NK-92 treated with Interleukin-12 subunit alpha and Interleukin-12 subunit beta, amount 100 ng/mL, for 24 hours (cell line): ENCODE measurements at regions not wholly inside any gene's neighbourhood (a gene's known extent, or its start where the extent isn't known, plus 50 kb on each side); places are given as distances from the start of the nearest gene placed in this dataset.
A peak's percentile ranks its signal among the peaks of the same experiment; 100 is the strongest.

Experiments used
- DNase-seq: peaks from one replicate; lab custom pipeline; 2025; lab: John Stamatoyannopoulos, UW

DNA sequence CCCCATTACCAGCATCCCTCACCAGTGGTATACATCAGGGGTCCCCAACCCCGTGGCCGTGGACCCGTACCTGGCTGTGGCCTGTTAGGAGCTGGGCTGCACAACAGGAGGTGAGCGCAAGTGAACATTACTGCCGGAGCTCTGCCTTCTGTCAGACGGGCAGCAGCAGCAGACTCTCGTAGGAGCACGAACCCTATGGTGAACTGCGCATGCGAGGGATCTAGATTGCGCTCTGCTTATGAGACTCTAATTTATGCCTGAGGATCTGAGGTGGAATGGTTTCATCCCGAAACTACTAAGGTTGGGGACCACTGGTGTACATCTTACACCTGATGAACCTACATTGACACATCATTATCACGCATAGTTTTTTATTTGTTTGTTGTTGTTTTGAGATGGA lies 52.8 kb upstream of the DHX15 start:
- no peak for DNase-seq

DNA sequence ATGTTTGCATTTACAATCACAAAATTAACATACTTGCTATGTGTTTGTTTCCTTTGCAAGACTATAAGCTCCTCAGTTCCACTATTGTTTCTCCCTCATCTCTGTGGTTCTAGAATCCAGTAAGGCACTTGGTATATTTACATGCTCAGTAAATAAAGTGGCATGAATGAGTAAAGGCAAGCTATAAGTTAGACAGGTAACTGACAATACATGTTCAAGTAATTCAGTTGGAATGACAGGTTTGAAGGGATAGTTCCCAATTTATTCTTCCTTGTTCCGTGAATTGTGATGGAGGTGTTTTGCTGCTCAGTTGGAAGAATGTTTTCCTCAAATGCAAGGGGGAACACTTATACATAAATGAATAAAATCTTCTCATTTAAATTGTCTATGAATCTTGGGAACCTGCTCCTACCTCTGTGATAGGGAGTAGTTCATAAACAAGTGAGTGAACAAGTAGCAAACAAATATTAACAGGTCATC lies 54.1 kb upstream of the DHX15 start:
- DNase-seq = no peak

DNA sequence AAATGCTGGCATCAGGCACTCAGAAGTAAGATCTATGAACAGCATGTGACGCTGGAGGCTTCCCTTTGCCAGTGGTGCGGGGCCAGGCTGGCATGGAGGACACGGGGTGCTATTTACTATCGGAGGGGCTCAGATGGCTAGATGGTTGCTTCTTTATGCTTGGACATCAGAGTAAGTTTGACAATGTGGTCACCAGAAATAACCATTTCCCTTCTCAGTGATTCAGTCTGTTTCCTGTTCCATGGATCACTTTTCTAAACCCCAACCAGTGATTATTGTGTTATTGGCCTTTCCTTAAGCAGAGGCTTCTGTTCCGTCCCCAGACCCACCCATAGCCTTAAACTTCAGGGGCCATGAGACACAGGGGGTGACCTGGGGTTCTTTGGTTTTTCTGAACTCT lies 55.4 kb upstream of the DHX15 start:
- no peak for DNase-seq

DNA sequence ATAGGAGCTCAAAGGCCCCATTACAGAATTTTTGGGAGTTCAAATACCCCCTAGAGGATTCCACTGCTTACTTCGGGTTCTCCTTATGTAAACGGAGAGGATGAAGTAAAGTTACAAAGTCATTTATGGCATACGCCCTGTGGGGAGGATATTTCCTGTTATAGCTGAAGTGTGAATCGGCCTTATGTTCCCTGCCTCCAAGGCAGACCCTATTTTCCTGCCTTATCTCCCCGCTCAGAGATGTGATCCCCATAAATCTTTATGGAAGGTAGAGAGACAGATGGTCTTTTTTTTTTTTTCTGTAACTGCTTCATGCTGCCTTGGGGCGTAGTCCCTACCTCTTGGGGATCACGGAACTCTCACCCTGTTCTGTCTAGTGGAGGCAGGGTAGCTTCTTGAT lies 56.0 kb upstream of the DHX15 start:
- DNase-seq = no peak

DNA sequence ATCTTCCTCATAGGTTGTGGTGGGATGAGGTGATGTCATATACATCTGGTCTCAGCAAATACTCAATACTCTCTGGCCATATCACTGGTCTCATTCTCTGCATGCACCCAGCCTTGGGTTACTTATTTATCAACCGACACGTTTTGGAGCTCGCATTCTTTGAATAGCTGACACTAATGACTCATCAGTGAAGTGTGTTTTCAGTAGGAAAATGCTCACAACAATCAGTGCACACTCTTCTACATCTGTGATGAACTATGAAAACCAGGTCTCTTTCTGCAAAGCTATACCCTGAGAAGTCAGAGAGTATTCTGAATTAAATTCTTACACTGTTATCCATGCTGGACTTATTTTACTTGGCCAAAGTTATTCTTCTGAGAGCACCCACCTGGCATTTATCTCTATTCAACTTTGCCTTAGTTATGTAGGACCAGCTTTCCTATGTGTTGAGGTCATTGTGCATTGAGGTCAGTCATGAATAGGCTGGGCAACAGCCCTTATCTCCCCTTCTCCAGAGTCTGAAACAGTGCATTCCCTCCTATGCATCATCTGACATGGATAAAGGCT lies 58.7 kb upstream of the DHX15 start:
- no peak for DNase-seq

DNA sequence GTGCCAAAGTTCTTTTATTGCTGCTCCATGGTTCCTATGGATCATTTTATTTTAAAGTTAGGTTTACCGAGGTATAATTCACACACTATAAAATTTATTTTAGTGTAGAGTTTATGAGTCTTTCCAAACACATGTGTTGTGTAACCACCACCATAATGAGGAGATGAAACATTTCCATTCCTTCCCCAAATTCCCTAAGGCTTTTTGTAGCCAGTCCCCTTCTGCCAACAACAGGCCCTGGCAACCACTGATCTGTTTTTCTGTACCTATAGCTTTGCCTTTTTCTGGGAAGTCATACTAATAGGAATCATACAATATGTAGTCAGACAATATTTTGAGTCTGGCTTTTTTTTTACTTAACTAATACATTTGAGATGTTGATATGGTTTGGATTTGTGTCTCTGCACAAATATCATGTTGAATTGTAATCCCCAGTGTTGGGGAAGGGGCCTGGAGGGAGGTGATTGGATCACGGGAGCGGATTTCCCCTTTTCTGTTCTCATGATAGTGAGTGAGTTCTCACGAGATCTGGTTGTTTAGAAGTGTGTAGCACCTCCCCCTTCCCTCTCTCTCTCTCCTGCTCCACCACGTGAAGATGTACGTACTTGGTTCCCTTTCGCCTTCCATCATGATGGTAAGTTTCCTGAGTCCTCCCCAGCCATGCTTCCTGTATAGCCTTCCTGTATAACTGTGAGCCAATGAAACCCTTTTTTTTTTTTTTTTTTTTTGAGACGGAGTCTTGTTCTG lies 59.6 kb upstream of the DHX15 start:
- DNase-seq = no peak

DNA sequence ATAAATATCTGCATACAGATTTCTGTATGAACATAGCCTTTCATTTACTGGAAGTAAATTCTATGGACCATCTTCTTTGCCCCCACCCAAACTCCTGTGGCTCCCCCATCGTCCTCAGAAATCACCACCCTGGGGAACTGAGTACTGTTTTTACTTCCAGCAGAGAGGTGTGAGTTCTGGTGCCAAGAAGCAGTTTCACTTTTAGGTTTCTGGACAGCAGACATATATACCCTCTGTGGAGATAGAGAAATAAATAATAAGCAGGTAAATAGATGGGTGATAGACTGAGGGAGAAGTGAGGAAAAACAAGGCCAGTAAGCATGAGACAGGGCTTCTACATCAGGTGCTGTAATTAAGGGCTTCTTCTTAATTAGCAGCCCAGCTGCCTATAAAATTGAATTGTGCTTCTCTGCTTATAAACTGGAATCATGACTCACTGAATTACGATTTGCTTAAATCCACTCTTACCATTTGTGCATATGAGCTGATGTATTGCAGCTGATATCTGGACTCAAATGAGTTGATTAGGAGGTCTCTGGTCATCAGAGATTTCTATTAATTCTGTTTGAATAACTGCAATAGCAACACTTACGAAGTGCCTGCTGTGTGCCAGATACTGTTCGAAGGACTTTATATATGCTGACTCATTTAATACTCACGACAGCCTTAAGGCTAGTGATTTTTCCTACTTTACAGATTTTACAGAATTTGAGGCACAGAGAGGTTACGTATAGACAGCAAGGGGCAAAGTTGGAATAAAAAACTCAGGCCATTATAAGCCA lies 60.8 kb upstream of the DHX15 start:
- DNase-seq = no peak

DNA sequence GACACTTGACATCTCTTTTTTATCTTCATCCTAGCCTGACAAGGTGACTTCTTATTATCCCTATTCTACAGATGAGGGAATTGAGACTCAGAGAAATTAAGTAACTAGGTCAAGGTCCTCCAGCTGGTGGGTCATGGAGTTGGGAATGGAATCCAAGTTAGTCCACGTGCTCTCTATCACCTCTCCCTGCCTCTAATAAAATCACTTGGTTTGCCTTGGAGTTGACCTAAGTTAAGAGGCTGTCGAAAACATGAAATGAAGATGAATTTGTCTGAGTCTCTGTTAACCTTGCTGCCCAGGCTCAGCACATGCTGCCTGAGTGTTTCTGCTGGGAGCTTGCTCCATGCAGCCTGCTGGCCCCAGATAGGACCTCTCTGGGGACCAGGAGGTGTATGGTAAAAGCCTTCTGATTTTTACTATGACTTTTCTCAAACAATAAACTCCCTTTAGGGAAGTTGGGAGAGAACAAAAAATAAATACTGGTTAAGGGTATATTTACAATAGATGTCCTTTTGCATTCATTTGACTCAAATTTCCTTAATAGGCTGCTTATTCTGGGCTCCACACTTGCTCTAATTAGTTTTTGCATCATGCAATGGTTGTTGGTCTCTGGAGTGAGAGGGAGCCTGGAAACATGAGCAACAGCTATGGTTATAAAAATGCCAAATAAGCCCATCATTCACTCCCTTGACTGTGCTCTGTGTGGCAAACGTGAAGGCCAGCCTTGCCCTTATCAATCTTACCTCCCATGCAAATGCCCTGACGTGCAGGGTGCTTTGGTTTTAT lies 61.6 kb upstream of the DHX15 start:
- no peak for DNase-seq

DNA sequence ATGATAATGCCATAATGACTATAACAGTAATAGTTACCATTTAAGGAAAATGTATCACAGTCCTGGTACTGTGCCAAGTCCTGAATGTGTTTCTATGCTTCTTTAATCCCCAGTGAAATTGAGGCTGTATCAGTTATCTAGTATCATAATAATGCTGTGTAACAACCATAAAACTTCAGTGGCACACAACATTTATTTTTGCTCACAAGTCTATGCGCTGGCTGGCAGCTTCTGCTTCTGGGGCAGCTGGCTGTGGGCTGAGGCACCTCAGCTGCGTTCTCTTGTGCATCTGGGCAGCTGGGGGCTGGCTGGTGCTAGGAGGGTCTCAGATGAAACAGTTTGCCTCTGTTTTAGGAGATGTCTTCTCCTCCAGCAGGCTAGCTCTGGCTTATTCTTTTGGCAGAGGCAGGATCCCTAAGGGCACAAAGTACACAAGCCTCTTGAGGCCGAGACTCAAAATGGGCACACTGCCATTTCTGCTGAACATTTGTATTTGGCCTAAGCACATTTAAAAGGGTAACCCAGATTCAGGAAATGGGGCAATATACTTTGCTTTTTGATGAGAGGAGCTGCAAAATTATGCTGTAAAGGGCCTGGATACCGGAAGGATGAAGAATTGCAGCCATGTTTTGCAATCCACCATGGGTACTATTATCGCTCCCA lies 62.6 kb upstream of the DHX15 start:
- no peak for DNase-seq

DNA sequence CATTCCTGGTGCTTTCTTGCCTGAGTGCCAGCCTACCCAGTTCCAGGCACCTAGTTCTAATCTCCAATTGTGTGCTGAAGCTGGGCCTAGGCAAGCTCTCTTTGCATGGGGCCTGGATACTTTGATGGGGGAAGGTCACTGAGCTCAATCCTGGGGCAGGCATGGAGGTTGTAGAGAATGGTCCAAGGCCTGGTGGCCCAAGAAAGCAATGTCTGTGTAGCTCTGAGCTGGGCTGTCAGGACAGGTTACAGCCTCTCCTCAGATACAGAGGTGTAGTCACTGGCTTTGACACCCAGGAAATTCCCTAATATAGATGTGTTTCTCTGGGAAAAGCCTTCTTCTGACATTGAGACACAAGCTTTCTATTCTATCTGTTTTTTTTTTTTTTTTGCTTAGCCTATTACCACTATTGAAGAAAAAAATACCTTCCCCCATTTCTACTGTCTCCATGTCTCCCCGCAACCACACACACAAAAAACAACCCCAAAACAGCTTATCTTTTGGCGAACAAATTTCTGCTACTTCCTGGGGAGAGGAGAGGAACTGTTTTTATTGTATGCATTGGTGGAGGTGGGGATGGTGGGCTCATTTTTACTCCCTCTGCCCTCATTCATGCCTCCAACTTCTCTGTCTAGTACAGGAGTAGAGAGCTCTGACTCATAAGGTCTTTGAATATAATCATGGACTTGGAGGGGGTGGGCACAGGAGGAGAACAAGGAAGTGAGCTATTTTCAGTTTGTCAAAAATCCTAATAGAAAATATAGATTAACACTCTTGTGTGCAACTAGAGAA lies 66.7 kb upstream of the DHX15 start:
- DNase-seq = no peak

DNA sequence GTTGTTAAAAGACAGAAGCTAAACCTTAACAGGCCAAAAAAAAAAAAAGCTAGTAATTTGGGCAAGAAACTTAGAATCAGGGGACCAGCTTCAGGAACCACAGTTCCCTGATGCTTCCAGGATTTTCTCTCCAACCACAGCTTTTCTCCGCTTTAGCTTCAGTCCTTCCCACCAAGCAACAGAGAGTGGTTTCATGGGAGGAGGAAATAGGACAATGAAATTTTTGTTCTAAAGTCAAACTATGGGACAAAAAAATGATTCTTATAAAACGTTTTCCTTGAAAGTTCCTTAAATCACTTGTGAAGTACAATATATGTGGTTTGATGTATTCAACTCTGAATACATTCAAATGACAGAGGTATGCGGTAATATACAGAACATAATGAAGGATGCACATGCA lies 71.0 kb upstream of the DHX15 start:
- DNase-seq = no peak

DNA sequence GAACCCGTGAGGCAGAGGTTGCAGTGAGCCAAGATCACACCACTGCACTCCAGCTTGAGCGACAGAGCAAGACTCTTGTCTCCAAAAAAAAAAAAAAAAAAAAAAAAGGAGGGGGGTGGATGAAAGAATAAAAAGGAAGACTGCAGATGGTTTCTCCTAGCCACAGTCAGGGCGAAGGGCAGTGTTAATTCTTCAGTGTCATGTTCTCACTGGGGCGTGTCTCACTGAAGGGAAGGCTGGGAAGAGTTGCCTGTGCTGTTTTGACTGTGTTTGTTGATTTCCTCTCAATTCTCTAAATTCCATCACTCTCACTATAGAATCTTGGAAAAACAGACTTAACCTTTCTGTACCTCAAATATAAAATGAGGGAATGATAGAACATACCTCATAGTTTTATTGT lies 71.6 kb upstream of the DHX15 start:
- DNase-seq = no peak

DNA sequence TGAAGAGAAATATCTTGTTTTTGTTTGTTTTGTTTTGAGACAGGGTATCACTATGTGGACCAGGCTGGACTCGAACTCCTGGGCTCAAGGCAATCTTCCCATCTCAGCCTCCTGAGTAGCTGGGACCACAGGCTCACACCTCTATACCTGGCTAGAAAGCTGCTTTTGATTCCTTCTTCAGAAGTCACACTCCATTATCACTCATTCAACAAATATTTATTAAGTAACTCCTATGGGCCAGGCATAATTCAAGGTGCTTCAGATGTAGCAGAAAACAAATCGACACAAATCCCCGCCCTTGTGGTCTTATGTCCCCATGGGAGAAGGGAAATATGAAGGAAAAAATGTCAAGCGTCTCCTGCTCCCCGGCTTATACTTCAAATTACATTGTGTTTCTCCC lies 72.6 kb upstream of the DHX15 start:
- no peak for DNase-seq

DNA sequence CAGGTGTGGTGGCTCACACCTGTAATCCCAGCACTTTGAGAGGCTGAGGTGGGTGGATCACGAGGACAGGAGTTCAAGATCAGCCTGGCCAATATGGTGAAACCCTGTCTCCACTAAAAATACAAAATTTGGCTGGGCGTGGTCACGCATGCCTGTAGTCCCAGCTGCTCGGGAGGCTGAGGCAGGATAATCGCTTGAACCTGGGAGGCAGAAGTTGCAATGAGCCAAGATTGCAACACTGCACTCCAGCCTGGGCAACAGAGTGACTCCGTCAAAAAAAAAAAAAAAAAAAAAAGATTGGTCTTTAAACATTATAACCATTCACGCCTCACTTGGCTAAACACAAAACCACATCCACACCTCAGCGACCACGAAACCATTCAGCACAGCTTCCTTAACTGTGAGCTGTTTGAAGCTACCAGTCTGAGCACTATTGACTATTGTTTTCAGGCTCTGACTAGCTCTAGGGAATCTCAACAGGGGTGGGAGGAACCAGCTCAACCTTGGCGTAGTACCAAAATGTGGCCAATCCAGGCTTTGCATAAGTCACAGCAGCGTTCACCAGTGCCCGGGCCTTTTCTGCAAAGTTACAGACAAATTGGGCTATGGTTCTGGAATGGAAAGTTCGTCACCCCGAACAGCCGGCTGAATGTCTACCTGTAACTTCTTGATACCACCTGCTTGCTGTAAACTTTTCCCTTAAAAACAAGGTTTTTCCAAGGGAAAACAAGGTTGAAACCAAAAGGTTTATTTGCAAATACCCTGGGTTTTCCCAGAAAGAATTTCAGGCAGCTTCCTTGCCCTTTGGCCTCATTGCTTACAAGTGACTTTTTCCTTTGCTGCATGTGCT lies 73.6 kb upstream of the DHX15 start:
- peak; percentile 15 for DNase-seq

DNA sequence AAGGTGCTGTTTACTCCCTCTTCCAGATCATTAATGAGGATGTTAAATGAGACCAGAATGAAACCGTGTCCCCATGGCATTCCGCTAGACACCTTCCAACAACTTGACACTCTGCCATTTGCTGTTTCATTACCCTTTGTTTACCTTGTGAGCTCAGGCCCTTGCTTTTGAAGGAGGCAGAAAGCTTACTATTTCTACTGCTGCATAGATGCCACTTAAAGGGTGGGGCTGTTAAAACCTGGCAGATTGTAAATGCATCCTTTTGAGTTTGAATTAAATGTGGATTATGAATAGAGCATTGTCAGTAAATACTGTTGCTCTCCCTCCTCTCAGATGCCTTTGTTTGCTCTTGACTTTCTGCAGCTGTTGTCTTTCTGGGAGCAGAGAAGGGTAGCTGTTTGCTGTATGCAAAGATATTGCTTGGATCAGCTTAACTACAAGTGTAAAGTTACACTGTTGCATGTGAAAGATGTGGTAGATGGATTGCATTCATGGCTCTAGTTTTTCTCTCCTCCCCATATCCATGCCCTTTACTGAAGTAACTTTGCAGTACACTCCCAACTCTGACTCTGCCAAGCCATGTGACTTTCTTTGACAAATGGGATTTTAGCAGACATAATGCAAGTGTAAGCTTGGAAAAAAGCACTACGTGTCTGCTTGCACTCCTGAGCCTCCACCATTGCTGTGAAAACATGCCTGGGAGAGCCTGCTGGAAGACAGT lies 75.0 kb upstream of the DHX15 start:
- no peak for DNase-seq

DNA sequence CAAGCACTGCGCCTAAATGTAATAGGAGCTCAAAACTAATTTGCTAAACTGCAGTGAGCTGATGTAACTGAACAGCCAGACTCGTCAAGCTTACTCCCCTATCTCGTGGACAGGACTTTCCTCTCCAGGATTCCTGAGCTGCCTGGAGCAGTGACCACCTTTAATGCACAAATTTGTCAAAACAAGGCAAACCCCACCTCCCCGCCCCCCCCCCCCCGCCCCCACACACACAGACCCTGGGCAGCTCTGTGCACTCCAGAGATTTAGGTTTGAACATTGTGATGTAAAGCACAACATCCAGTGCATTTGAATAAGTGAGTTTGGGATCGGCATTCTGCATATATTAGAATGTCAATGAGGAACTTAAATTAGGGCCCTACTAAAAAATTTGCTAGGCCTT lies 77.7 kb upstream of the DHX15 start:
- no peak for DNase-seq

DNA sequence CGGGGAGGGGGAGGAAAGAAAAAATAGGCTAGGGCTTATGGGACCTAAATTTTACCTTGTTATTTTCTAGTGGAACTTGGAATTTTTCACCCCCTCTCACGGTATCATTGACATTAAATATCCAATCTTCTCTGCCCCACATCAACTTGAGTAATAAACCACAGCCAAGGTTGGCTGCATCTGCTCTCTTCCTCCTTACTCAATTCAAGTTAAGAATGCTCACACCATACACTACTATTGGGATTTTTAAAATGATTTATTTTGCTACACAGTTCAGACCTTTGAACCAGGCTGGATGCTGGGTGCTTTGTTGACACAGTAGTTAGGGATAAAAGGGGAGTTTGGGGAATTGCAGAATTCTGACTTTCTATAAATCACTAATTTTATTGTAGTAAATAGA lies 78.2 kb upstream of the DHX15 start:
- no peak for DNase-seq

DNA sequence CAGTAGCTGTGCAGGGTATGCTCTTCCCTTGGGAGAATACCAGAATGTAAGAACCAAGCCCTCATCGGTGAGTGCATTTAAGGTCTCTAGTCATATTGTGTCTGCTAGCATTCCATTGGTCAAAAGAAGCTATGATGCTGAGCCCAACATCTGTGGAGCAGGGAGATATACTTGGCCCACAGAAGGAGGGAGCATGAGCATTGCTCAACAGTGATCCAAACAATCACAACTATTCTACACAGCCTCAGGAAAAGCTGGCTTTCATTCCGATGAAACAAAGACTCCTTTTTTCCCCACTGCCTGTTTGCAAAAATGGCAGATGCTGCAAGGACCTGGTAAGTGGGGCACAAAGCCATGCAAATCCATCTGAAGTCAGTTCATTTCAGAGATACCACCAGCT lies 80.6 kb upstream of the DHX15 start:
- DNase-seq = no peak

DNA sequence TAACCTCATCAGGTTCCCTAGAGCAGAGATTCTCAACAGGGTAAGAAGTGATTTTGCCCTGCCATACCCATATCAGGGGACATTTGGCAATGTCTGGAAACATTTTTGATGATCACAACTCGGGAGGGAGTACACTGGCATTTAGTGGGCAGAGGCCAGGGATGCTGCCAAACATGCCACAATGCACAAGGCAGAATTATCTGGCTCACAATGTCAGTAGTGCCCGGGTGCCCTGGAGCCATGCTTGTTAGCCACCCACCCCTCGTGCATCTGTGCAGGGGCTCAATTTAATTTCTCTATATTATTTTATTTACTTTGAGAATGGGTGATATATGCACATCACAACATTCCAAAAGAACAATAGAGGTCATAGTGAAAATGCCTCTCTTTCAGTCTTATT lies 82.0 kb upstream of the DHX15 start:
- no peak for DNase-seq
